ENCODE measurements at regions not wholly inside any gene's neighbourhood (a gene's known extent, or its start where the extent isn't known, plus 50 kb on each side); places are given as distances from the start of the nearest gene placed in this dataset.

- Mint-ChIP-seq H3K27ac (no peak overlapping the region), H3K27me3 (peaks cover 6% of the 10 kb centered on the region), H3K36me3 (ENCODE audit: insufficient read depth) (no peaks in the 10 kb centered on the region), H3K4me3 (ENCODE audit: low read depth) (no peak overlapping the region), H3K4me1 (ENCODE audit: low read depth) (no peaks in the 10 kb centered on the region), H3K9me3 (ENCODE audit: low read depth) (peaks cover 6% of the 10 kb centered on the region)
- DNase-seq (ENCODE audit: low spot score, unreplicated experiment) = no peak
- no peak for TF ChIP-seq CTCF (IDR thresholded peaks at IDR 0.05; ENCODE audit: unreplicated experiment)
Measured at GRCh38 chr2:234189786-234190300, 139.3 kb downstream of the SPP2 start.

- TF ChIP-seq CTCF (IDR thresholded peaks at IDR 0.05; ENCODE audit: unreplicated experiment) = no peak
Measured at GRCh38 chr2:234189230-234189629, 138.7 kb downstream of the SPP2 start.

GRCh38 chr2:234187646-234188174 lies 137.2 kb downstream of the SPP2 start:
- Mint-ChIP-seq H3K4me3 (ENCODE audit: low read depth) (no peak overlapping the region), H3K4me1 (ENCODE audit: low read depth) (no peaks in the 10 kb centered on the region), H3K9me3 (ENCODE audit: low read depth) (peaks cover 6% of the 10 kb centered on the region), H3K27me3 (peaks cover 16% of the 10 kb centered on the region), H3K27ac (no peak overlapping the region), H3K36me3 (ENCODE audit: insufficient read depth) (no peaks in the 10 kb centered on the region)
- TF ChIP-seq CTCF (IDR thresholded peaks at IDR 0.05; ENCODE audit: unreplicated experiment) = no peak
- no peak for DNase-seq (ENCODE audit: low spot score, unreplicated experiment)

More at GRCh38 chr2:234189230-234189629, 138.7 kb downstream of the SPP2 start:
- H3K27me3 Mint-ChIP-seq = peaks cover 10% of the 10 kb centered on the region
- H3K27ac Mint-ChIP-seq = no peak overlapping the region
- H3K36me3 Mint-ChIP-seq (ENCODE audit: insufficient read depth) = no peaks in the 10 kb centered on the region
- no peak for DNase-seq (ENCODE audit: low spot score, unreplicated experiment)
- no peak overlapping the region for H3K4me3 Mint-ChIP-seq (ENCODE audit: low read depth)
- no peaks in the 10 kb centered on the region for H3K4me1 Mint-ChIP-seq (ENCODE audit: low read depth)
- peaks cover 6% of the 10 kb centered on the region for H3K9me3 Mint-ChIP-seq (ENCODE audit: low read depth)

DNA sequence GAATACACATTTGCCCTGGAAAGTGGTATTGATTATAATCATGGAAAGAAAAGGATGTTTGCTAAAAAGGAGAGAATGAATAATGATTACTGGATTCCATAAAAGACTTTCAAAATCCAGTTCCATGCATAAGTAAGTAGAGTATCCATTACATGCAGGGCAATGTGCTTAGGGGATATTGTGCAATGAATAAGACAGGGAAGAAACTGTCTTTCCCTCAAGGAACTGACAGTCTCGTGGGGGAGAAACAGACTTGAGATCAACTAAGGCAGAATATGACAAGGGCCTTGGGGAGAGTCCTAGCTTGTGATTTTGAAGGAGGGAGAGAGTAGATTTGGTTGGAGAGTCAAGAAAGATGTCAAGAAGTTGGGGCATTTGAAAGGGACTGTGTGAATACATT lies 130.6 kb downstream of the SPP2 start:
- no peaks in the 10 kb centered on the region for H3K36me3 Mint-ChIP-seq (ENCODE audit: insufficient read depth)
- DNase-seq (ENCODE audit: low spot score, unreplicated experiment) = no peak
- no peak overlapping the region for H3K27ac Mint-ChIP-seq
- H3K27me3 Mint-ChIP-seq = peaks cover 17% of the 10 kb centered on the region
- no peak overlapping the region for H3K4me3 Mint-ChIP-seq (ENCODE audit: low read depth)
- peaks cover under 1% of the 10 kb centered on the region for H3K9me3 Mint-ChIP-seq (ENCODE audit: low read depth)
- peaks cover 13% of the 10 kb centered on the region for H3K4me1 Mint-ChIP-seq (ENCODE audit: low read depth)
- TF ChIP-seq CTCF (IDR thresholded peaks at IDR 0.05; ENCODE audit: unreplicated experiment) = no peak

- Mint-ChIP-seq H3K4me1 (ENCODE audit: low read depth) (peaks cover 27% of the 10 kb centered on the region), H3K9me3 (ENCODE audit: low read depth) (peaks cover 4% of the 10 kb centered on the region), H3K36me3 (ENCODE audit: insufficient read depth) (no peaks in the 10 kb centered on the region), H3K4me3 (ENCODE audit: low read depth) (no peak overlapping the region), H3K27me3 (peaks cover 8% of the 10 kb centered on the region), H3K27ac (no peak overlapping the region)
- DNase-seq (ENCODE audit: low spot score, unreplicated experiment) = no peak
- no peak for TF ChIP-seq CTCF (IDR thresholded peaks at IDR 0.05; ENCODE audit: unreplicated experiment)
Measured at GRCh38 chr2:234179031-234179363, 128.5 kb downstream of the SPP2 start.

Measured in progenitor cell of endocrine pancreas (in vitro differentiated cells).